Iris pigment epithelial cell (primary cell): ENCODE measurements at regions not wholly inside any gene's neighbourhood (a gene's known extent, or its start where the extent isn't known, plus 50 kb on each side); places are given as distances from the start of the nearest gene placed in this dataset.
"Not testable (repeated sequence)": the region's sequence is repeated elsewhere in the genome, so short reads cannot be mapped to it uniquely, and the experiment has no call there.

ENCODE experiments used
- DNase-seq: peaks from one replicate; pipeline ENCODE4 v3.0.0-alpha.2; 2011; ENCODE audit warnings: low read depth

DNA sequence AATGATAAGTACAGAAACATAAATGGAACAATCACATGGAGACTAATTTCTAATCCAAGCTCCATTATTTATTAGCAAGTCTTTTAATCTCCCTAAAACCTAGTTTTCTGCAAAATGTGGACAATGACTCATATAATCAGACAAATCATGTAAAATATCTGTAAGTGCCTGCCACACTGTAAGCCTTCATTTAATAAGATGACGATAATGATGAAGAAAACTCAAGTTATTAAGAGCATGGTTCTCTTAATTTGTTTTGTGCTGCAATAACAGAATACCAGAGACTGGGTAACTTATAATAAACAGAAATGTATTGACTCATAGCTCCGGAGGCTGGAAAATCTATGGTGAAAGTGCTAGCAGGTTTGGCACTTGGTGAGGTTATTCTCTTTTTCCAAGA is 535.3 kb upstream of the LRFN5 start:
- DNase-seq: no peak

DNA sequence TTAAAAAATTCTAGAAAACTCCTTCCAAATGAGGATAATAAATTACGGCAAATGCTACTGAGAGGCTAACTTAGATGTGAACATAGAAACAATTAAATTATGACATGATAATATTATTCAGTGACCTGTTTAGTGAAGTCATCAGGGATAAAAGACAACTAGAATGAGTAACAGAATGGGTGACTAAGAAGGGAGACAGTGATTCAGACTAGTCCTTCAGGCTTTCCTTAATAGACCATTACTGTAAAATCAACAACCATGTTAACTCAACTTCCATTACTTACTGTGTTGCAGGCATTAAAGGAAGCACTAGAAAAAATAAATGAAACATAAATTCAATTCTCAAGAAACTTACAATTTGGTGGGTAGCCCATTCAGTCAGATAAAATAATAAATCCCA is 543.9 kb upstream of the LRFN5 start:
- DNase-seq: peak; percentile 2

DNA sequence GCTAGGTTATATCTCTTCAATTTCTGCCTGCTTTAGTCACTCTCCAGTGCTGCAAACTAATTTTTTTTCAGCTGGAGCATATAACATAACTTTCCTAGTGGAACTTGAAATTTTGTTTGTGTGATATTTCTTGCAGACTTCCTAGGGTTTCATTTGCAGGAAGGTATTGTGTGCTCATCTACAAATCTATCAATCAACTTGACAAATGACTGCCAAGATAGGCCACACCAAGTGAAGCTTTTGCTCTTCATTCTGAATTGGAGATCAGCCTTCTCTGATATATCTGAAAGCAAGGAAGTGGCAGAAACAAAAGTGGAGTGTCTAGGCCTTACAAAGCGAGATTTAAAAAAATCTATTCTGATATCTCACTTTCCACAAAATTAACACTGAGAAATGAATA is 551.1 kb upstream of the LRFN5 start:
- no peak for DNase-seq

- no peak for DNase-seq
Observed at GRCh38 chr14:41051801-41052200, 554.9 kb upstream of the LRFN5 start.

- no peak for DNase-seq
Observed at GRCh38 chr14:41047763-41048162, 558.9 kb upstream of the LRFN5 start.

- DNase-seq: no peak
Observed at GRCh38 chr14:41037388-41037787, 569.3 kb upstream of the LRFN5 start.

DNA sequence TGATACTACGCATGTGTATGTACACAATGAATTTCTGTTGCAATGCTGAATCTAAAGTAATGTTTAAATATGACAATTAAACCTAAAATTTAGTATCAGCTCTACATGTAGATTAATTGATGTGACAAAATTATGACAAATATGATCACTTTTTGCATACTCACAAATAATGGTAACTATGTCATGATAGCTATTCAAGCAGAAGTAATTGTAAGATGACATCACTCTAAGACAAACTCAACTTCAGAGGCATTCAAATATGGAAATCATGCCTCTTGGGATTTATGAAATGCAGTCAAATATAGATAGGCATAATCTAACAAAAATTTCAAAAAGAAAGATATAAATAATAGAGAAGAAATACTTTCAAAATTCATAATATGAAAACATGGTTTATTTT is 571.7 kb upstream of the LRFN5 start:
- no peak for DNase-seq

GRCh38 chr14:41022932-41023331 is 583.7 kb upstream of the LRFN5 start:
- DNase-seq: peak; percentile 35

DNA sequence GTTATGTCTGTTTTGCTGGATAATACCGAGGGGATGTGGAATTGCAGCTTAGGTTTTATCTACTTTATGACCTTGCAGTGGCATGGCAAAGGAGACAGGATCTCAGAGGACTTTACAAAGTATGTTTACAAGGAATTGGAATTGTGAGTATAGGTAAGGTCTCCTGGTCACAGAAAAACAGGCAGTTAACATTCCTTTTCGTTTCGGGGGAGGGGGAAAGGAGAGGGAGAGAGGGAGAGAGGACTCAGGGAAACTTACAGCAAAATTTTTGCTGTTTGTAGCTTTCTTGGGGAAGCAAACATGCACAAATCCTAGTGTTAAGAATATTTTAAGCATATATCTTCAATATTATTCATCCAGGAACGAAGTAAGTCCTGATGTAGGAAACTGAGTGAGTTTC is 590.5 kb upstream of the LRFN5 start:
- no peak for DNase-seq

GRCh38 chr14:41000350-41000749 is 606.3 kb upstream of the LRFN5 start:
- no peak for DNase-seq

DNA sequence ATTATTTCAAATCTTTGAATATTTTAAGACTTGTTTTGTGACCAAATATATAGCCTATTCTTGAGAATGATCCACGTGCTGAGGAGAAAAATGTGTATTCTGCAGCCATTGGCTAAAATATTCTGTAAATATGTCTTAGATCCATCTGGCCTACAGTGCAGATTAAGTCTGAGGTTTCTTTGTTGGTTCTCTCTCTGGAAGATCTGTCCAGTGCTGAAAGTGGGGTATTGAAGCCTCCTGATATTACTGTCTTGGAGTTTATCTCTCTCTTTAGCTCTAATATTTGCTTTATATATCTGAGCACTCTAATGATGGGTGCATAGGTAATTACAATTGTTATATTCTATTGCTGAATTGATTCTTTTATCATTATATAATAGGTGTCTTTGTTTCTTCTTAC is 617.4 kb upstream of the LRFN5 start:
- DNase-seq: no peak

GRCh38 chr14:40987481-40987880 is 619.2 kb upstream of the LRFN5 start:
- DNase-seq: no peak

DNA sequence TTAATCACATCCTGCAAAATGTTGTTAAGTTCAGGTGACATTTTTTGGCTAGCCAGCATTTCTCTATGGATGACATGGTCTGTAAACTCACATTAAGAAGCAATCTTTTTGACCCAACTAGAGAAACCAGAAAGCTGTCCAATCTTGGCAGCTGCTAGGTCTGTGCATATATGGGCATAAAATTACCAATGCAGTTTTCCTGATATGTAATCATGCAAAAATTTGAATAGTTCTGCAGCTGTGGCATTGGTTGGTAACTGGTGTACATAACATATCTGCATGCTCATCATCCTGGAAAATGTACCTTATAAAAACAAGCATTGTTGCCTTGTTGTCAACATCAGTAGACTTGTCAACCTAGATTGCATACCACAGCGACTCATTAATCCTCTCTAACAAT is 620.0 kb upstream of the LRFN5 start:
- no peak for DNase-seq

DNA sequence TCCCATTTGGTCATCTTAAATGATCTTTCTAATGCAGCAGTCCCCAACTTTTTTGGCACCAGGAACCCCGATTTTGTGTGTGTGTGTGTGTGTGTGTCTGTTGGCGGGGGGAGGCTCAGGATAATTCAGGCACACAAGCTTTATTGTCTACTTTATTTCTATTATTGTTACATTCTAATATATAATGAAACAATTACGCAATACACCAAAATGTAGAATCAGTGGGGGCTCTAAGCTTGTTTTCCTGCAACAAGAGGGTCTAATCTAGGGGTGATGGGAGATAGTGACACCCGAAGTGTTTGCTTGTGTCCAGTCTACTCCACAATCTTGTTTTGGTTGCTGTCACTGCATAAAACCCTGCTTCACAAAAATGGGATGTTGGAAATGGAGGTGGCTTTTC is 621.1 kb upstream of the LRFN5 start:
- no peak for DNase-seq

DNA sequence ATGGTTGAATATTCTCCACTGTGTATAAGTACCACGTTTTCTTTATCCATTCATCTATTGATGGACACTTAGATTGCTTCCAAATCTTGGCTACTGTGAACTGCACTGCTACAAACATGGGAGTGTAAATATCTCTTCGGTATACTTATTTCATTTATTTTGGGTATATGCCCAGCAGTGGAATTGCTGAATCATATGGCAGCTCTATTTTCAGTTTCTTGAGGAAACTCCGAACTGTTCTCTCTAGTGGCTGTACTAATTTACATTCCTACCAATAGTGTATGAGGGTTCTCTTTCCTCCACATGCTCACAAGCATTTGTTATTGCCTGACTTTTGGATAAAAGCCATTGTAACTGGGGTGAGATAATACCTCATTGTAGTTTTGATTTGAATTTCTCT is 623.1 kb upstream of the LRFN5 start:
- peak; percentile 9 for DNase-seq

GRCh38 chr14:40981247-40981646 is 625.4 kb upstream of the LRFN5 start:
- no peak for DNase-seq

DNA sequence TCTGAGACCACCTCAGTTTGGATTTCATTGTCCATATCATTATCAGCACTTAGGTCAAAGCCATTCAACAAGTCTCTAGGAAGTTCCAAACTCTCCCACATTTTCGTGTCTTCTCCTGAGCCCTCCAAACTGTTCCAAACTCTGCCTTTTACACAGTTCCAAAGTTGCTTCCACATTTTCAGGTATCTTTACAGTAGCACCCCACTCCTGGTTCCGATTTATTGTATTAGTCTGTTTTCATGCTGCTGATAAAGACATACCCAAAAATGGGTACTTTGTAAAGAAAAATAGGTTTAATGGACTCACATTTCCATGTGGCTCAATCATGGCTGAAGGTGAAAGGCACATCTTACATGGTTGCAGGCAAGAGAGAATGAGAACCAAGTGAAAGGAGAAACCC is 646.4 kb upstream of the LRFN5 start:
- DNase-seq: not testable (repeated sequence)

GRCh38 chr14:40955131-40955505 is 651.6 kb upstream of the LRFN5 start:
- no peak for DNase-seq

DNA sequence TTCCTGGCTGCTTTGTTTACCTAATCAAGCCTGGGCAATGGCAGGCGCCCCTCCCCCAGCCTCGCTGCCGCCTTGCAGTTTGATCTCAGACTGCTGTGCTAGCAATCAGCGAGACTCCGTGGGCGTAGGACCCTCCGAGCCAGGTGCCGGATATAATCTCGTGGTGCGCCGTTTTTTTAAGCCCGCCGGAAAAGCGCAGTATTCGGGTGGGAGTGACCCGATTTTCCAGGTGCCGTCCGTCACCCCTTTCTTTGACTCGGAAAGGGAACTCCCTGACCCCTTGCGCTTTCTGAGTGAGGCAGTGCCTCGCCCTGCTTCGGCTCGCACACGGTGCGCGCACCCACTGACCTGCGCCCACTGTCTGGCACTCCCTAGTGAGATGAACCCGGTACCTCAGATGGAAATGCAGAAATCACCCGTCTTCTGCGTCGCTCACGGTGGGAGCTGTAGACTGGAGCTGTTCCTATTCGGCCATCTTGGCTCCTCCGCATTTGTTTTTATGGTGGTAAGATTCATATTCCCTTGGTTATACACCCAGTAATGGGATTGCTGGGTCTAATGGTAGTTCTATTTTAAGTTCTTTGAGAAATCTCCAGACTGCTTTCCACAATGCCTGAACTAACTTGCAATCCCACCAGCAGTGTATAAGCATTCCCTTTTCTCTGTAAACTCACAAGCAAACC is 652.1 kb upstream of the LRFN5 start:
- not testable (repeated sequence) for DNase-seq

GRCh38 chr14:40944521-40944920 is 662.2 kb upstream of the LRFN5 start:
- DNase-seq: no peak

DNA sequence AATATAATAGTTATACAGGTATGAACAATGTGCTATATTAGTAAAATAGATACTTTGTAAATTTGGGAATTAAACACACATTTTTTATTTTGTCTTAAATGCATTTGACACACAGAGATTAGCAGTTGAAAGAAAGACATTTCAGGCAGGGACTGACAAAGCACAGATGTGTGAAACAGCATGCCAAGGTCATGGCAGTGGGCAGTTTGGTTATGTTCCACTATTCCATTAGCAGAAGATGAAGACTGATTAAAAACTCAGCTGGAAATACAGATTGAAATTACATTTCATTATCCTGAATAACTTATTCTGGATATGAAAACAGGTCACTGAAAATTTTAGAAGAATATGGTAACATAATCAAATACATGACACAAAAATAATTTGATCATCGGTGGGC is 669.8 kb upstream of the LRFN5 start:
- DNase-seq: no peak

DNA sequence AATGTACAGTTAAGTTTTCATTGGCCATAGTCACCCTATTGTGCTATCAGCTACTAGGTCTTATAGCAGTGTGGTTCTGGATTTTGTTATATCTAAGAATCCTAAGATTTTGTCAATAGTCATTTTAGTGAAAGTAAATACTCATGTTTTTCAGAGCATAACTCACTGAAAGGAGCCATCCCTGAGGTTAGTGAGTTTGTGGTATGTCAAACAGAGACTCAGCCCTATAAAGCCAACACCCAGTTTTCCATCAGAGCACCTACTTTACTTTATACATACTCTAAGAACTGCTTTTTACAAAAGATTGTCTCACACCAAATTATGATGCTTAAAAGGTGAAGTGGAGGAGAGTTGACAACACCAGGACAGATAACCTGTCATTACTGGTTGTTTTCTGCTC is 686.3 kb upstream of the LRFN5 start:
- DNase-seq: no peak

- DNase-seq: no peak
Observed at GRCh38 chr14:40911141-40911540, 695.5 kb upstream of the LRFN5 start.

- no peak for DNase-seq
Observed at GRCh38 chr14:40909906-40910305, 696.8 kb upstream of the LRFN5 start.

GRCh38 chr14:40903709-40904108 is 703.0 kb upstream of the LRFN5 start:
- no peak for DNase-seq
